PFSK-1 (cell line): ENCODE measurements at regions not wholly inside any gene's neighbourhood (a gene's known extent, or its start where the extent isn't known, plus 50 kb on each side); places are given as distances from the start of the nearest gene placed in this dataset.

Experiments
- FOXP2 ChIP-seq: optimal IDR thresholded peaks from 2 replicates; pipeline ENCODE3; 2011; ENCODE audit warnings: borderline replicate concordance, control low read depth, inconsistent platforms; ENCODE audit not compliant: insufficient read depth; ENCODE audit errors: extremely low read length, extremely low read depth
- POLR2AphosphoS5 ChIP-seq: IDR thresholded peaks from 2 replicates; pipeline ENCODE4 v1.6.1; 2012; ENCODE audit warnings: low read depth, mild to moderate bottlenecking, control low read depth, low read length, moderate library complexity
- SIN3A ChIP-seq: IDR thresholded peaks from 2 replicates; pipeline ENCODE4 v1.6.1; 2012; ENCODE audit warnings: mild to moderate bottlenecking, low read length, moderate library complexity, borderline replicate concordance; ENCODE audit not compliant: insufficient read depth
- TAF1 ChIP-seq: IDR thresholded peaks from 2 replicates; pipeline ENCODE4 v1.6.1; 2012; ENCODE audit warnings: low read length, control low read depth, borderline replicate concordance; ENCODE audit not compliant: insufficient read depth
- TF ChIP-seq, protein P1 (sequence below), 2 experiments: IDR thresholded peaks; 2 replicates each; pipeline versions ENCODE4 v1.6.1 to v1.8.0; 2011 to 2012; ENCODE audit warnings: low read depth in 2 of 2, low read length in 2 of 2, control low read depth in 1 of 2, inconsistent platforms in 1 of 2, mild to moderate bottlenecking in 1 of 2, moderate library complexity in 1 of 2; ENCODE audit not compliant: insufficient read depth in 1 of 2

DNA sequence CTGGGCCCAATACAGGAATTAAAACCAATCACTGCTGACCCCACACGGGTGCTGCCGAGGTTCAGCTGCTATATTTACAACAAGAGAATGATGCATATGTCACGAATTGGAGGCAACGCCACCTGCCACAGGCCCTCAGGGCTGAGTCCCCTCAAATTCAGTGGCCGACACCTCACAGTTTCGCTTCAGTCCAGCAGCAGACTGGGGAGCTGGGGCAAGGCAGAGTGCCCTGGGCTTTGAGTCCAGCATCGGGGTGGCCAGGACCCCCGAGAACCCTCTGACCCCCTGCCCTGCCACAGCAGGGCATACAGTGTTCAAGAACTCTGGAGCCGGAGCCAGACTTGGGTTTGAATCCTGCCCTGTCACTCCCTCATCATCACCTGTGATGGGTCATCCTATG lies 247.2 kb downstream of the CTTN start:
- TF ChIP-seq TAF1: no peak
- TF ChIP-seq, protein P1, sequence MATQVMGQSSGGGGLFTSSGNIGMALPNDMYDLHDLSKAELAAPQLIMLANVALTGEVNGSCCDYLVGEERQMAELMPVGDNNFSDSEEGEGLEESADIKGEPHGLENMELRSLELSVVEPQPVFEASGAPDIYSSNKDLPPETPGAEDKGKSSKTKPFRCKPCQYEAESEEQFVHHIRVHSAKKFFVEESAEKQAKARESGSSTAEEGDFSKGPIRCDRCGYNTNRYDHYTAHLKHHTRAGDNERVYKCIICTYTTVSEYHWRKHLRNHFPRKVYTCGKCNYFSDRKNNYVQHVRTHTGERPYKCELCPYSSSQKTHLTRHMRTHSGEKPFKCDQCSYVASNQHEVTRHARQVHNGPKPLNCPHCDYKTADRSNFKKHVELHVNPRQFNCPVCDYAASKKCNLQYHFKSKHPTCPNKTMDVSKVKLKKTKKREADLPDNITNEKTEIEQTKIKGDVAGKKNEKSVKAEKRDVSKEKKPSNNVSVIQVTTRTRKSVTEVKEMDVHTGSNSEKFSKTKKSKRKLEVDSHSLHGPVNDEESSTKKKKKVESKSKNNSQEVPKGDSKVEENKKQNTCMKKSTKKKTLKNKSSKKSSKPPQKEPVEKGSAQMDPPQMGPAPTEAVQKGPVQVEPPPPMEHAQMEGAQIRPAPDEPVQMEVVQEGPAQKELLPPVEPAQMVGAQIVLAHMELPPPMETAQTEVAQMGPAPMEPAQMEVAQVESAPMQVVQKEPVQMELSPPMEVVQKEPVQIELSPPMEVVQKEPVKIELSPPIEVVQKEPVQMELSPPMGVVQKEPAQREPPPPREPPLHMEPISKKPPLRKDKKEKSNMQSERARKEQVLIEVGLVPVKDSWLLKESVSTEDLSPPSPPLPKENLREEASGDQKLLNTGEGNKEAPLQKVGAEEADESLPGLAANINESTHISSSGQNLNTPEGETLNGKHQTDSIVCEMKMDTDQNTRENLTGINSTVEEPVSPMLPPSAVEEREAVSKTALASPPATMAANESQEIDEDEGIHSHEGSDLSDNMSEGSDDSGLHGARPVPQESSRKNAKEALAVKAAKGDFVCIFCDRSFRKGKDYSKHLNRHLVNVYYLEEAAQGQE (IDR thresholded peaks at IDR 0.05; ENCODE audit: insufficient read depth in 1 of 2, low read depth in 2 of 2, low read length in 2 of 2): no peak
- no peak for TF ChIP-seq POLR2AphosphoS5
- no peak for TF ChIP-seq SIN3A
- TF ChIP-seq FOXP2: no peak
